GM12865 (cell line): ENCODE measurements at regions not wholly inside any gene's neighbourhood (a gene's known extent, or its start where the extent isn't known, plus 50 kb on each side); places are given as distances from the start of the nearest gene placed in this dataset.

Experiments
- DNase-seq: peaks from one replicate; pipeline ENCODE4 v3.0.0; 2010; ENCODE audit warnings: low read depth
- H3K4me3 ChIP-seq: 2 replicates; pipeline ENCODE4 v1.5.1; 2011; ENCODE audit warnings: mild to moderate bottlenecking, low read depth, low read length, control low read depth
- CTCF ChIP-seq: IDR thresholded peaks from 2 replicates; pipeline ENCODE4 v1.5.1; 2011; ENCODE audit warnings: low read length, control low read depth, low read depth, inconsistent platforms; ENCODE audit not compliant: insufficient read depth; ENCODE audit errors: missing control alignments

GRCh38 chr12:16449459-16449858 is 102.0 kb downstream of the MGST1 start:
- no peak for TF ChIP-seq CTCF
- no peak for DNase-seq
- no peak overlapping the region for H3K4me3 ChIP-seq

DNA sequence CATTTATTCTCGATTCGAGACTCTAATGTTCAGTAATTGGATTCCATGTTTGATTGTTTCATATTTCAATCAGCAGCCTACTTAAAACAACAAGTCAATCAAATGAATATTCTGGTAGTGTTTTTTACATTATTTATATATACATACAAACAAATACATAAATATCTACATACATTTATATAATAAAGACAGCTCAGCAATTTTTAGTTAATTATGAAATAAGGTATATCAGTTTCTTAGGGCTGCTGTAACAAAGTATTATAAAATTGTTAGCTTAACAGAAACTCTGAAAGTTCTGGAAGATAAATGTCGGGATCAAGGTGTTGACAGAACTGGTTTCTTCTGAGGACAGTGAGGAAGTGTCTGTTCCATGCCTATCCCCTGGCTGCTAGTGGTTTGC is 105.9 kb downstream of the MGST1 start:
- TF ChIP-seq CTCF = no peak
- DNase-seq = no peak
- no peak overlapping the region for H3K4me3 ChIP-seq

GRCh38 chr12:16454481-16454880 is 107.0 kb downstream of the MGST1 start:
- no peak overlapping the region for H3K4me3 ChIP-seq
- TF ChIP-seq CTCF = no peak
- DNase-seq = no peak

DNA sequence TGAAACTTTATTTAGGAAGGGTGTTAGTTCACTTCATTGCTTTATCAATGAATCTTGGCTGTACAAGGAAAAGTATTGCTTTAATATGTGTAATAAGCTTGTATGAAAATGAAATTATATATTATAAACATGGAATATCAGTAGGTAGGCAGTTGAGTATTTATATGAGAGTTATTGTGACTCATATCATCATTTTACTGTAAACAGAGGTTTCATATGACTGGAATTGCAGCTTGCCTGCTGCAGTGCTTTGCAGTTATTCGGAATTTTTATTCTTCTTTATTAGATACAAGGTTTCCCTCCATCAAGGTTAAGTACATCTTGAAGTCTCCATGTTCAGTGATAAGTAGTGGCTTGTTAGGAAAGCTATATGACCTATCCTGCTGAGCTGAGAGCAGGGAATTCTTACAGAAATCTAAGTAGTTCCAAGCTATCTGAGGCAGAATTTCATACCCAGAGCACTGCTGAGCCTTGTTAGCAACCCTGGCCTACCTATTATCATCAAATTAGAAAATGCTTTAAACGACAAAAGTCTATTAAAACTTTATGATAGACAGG is 111.2 kb downstream of the MGST1 start:
- DNase-seq = no peak
- TF ChIP-seq CTCF = no peak
- H3K4me3 ChIP-seq = no peak overlapping the region

- no peak for TF ChIP-seq CTCF
- H3K4me3 ChIP-seq = no peak overlapping the region
- DNase-seq = peak; percentile 2
These were observed 119.8 kb downstream of the MGST1 start for GRCh38 chr12:16467272-16467671.

DNA sequence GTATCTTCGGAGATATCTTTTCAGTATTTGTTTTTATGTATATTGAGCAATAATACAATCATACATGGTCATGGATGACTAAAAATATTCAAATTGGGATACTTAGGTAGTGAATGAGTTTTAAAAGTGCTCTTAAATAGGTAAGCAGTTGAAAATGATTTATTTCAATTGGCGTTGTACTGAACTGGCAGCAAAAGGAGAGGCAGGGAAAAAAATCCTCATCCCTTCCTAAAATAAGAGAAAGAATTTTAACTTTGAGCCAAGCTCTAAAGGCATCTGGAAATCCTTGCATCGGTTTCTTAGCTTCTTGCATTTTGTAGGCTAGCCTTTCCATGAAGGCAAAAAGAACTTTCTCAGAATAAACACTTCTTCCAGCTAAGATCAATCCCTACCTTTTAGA is 125.2 kb downstream of the MGST1 start:
- no peak overlapping the region for H3K4me3 ChIP-seq
- TF ChIP-seq CTCF = no peak
- no peak for DNase-seq

DNA sequence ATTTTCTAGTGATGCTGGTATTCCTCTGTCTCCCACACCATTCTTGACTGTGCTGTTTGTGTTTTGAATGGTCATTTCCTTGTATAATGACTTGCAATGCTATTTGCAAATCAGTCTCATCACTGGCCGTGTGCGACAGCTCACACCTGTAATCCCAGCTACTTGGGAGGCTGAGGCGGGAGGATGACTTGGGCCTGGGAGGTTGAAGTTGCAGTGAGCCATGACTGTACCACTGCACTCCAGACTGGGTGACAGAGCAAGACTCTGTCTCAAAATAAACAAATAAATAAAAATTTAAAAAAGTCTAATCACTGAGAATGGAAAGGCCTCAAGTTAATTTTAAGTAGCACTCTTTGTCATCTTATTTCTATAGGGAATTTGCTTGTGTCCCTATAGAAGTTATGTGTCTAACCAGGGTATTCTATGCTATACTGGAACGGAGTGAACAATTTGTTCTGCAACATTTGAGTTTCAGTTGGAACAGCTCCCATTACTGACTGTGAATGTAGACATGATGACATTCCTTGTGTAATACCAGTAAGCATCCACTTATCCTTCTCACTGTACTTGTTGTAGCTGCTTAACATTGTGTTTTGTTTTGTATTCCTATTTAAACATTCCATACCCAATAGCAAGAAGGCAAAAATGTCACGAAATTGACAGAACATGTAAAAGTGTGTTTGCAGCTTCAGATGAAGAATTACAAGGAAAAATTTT is 126.3 kb downstream of the MGST1 start:
- no peak for TF ChIP-seq CTCF
- DNase-seq = no peak
- H3K4me3 ChIP-seq = no peak overlapping the region
